ENCODE measurements at regions not wholly inside any gene's neighbourhood (a gene's known extent, or its start where the extent isn't known, plus 50 kb on each side); places are given as distances from the start of the nearest gene placed in this dataset.

- Histone ChIP-seq H3K79me2 (replicated peaks; ENCODE audit: insufficient read depth) (no peaks in the 10 kb centered on the region), H3K9me2 (ENCODE audit: insufficient read depth) (no peaks in the 10 kb centered on the region), H3F3A (replicated peaks; ENCODE audit: low read depth) (no peaks in the 10 kb centered on the region), H3K4me2 (no peak overlapping the region), H3K4me1 (ENCODE audit: insufficient read depth) (no peaks in the 10 kb centered on the region), H3K4me3 (no peak overlapping the region), H4K20me1 (replicated peaks; ENCODE audit: insufficient read depth) (no peaks in the 10 kb centered on the region), H2AFZ (0 out of 2 replicates have a peak overlapping the region, but pooled peaks have one; percentile 9), H3K27me3 (ENCODE audit: insufficient read depth) (no peaks in the 10 kb centered on the region), H3K36me3 (ENCODE audit: insufficient read depth) (no peaks in the 10 kb centered on the region), H3K27ac (ENCODE audit: low read depth) (no peak overlapping the region)
- Mint-ChIP-seq H3K27ac (no peak overlapping the region), H3K9me3 (peaks cover 8% of the 10 kb centered on the region; the same call in 2 of the 3 replicates), H3K4me1 (no peaks in the 10 kb centered on the region), H3K27me3 (ENCODE audit: insufficient read depth, low read depth, poor library complexity) (no peaks in the 10 kb centered on the region), H3K4me3 (no peak overlapping the region), H3K36me3 (ENCODE audit: low read depth) (peaks cover 5% of the 10 kb centered on the region; the same call in 1 of the 3 replicates)
- no peak for DNase-seq (ENCODE audit: low spot score)
- no peak for TF ChIP-seq EZH2phosphoT487 (IDR thresholded peaks at IDR 0.05; ENCODE audit: unreplicated experiment)
- no peak for TF ChIP-seq ZNF462 (CRISPR knock-in tag; IDR thresholded peaks at IDR 0.05)
- TF ChIP-seq STAT1 (IDR thresholded peaks at IDR 0.05; ENCODE audit: unreplicated experiment), result no peak
- TF ChIP-seq NANOG (IDR thresholded peaks at IDR 0.05; ENCODE audit: borderline replicate concordance), result no peak
- TF ChIP-seq CTCF (conservative IDR thresholded peaks at IDR 0.05; ENCODE audit: low read depth in 2 of 2), result no peak
- TF ChIP-seq REST (IDR thresholded peaks at IDR 0.05; ENCODE audit: unreplicated experiment), result no peak
- TF ChIP-seq ZNF331 (CRISPR knock-in tag; IDR thresholded peaks at IDR 0.05; ENCODE audit: low read depth), result no peak
- no peak for ATAC-seq
Observed at GRCh38 chr4:100041646-100042045, 91.6 kb upstream of the H2AZ1 start.

All from GM23338 (cell line).